Chondrocyte (in vitro differentiated cells): ENCODE measurements at regions not wholly inside any gene's neighbourhood (a gene's known extent, or its start where the extent isn't known, plus 50 kb on each side); places are given as distances from the start of the nearest gene placed in this dataset.

Experiments
- DNase-seq: peaks from one replicate; pipeline ENCODE4 v3.0.0; 2021; ENCODE audit warnings: mixed read lengths, low spot score
- H3K27ac Mint-ChIP-seq: one replicate; pipeline ENCODE4 v1.8.0; 2021; ENCODE audit warnings: mild to moderate bottlenecking, moderate library complexity, mixed read lengths; ENCODE audit not compliant: unreplicated experiment
- H3K27me3 Mint-ChIP-seq: 2 replicates; pipeline ENCODE4 v1.8.0; 2021; ENCODE audit warnings: low read depth, mixed read lengths
- H3K36me3 Mint-ChIP-seq: 2 replicates; pipeline ENCODE4 v1.8.0; 2021; ENCODE audit warnings: low read depth, mixed read lengths
- H3K4me1 Mint-ChIP-seq: 2 replicates; pipeline ENCODE4 v1.8.0; 2021; ENCODE audit warnings: low read depth, mild to moderate bottlenecking, mixed read lengths
- H3K4me3 Mint-ChIP-seq: one replicate; pipeline ENCODE4 v1.8.0; 2021; ENCODE audit warnings: mild to moderate bottlenecking, moderate library complexity, mixed read lengths; ENCODE audit not compliant: unreplicated experiment
- H3K9me3 Mint-ChIP-seq: 2 replicates; pipeline ENCODE4 v1.8.0; 2021; ENCODE audit warnings: low read depth, mixed read lengths
- CTCF ChIP-seq: fragments of 200-600 bp; sonication (generic); IDR thresholded peaks from 2 replicates; pipeline ENCODE4 v1.5.0; 2021; ENCODE audit warnings: antibody characterized with exemption, mild to moderate bottlenecking, moderate library complexity

- Mint-ChIP-seq H3K36me3 (peaks cover under 1% of the 10 kb centered on the region), H3K9me3 (peaks cover 11% of the 10 kb centered on the region), H3K4me3 (no peak overlapping the region), H3K27me3 (no peaks in the 10 kb centered on the region), H3K4me1 (peaks cover 72% of the 10 kb centered on the region), H3K27ac (no peak overlapping the region)
- no peak for TF ChIP-seq CTCF
- no peak for DNase-seq
Observed at GRCh38 chr2:45289997-45290709, 280.9 kb upstream of the SIX2 start.

- H3K36me3 Mint-ChIP-seq, result peaks cover 1% of the 10 kb centered on the region
- no peak for DNase-seq
- peaks cover 11% of the 10 kb centered on the region for H3K9me3 Mint-ChIP-seq
- no peak overlapping the region for H3K4me3 Mint-ChIP-seq
- peak overlapping the region; percentile 27 for H3K27ac Mint-ChIP-seq
- no peaks in the 10 kb centered on the region for H3K27me3 Mint-ChIP-seq
- peaks cover 73% of the 10 kb centered on the region for H3K4me1 Mint-ChIP-seq
- no peak for TF ChIP-seq CTCF
Observed at GRCh38 chr2:45288532-45289417, 279.5 kb upstream of the SIX2 start.

GRCh38 chr2:45287045-45287444 is 277.8 kb upstream of the SIX2 start:
- H3K4me1 Mint-ChIP-seq, result peaks cover 78% of the 10 kb centered on the region
- H3K27me3 Mint-ChIP-seq, result no peaks in the 10 kb centered on the region
- DNase-seq, result no peak
- H3K4me3 Mint-ChIP-seq, result no peak overlapping the region
- H3K36me3 Mint-ChIP-seq, result peaks cover 1% of the 10 kb centered on the region
- H3K9me3 Mint-ChIP-seq, result peaks cover 11% of the 10 kb centered on the region
- no peak for TF ChIP-seq CTCF
- peak overlapping the region; percentile 49 for H3K27ac Mint-ChIP-seq

GRCh38 chr2:45285771-45286390 is 276.6 kb upstream of the SIX2 start:
- Mint-ChIP-seq H3K4me1 (peaks cover 69% of the 10 kb centered on the region), H3K27ac (peak overlapping the region; percentile 64), H3K36me3 (peaks cover 1% of the 10 kb centered on the region), H3K27me3 (no peaks in the 10 kb centered on the region), H3K9me3 (peaks cover 11% of the 10 kb centered on the region), H3K4me3 (no peak overlapping the region)
- TF ChIP-seq CTCF, result no peak
- no peak for DNase-seq

GRCh38 chr2:45285311-45285710 is 276.1 kb upstream of the SIX2 start:
- Mint-ChIP-seq H3K36me3 (peaks cover 1% of the 10 kb centered on the region), H3K4me1 (peaks cover 69% of the 10 kb centered on the region), H3K9me3 (peaks cover 11% of the 10 kb centered on the region), H3K27me3 (no peaks in the 10 kb centered on the region), H3K27ac (no peak overlapping the region), H3K4me3 (no peak overlapping the region)
- no peak for DNase-seq
- TF ChIP-seq CTCF, result no peak
